CD14-positive monocyte (primary cell): ENCODE measurements at regions not wholly inside any gene's neighbourhood (a gene's known extent, or its start where the extent isn't known, plus 50 kb on each side); places are given as distances from the start of the nearest gene placed in this dataset.

Experiments used
- DNase-seq, 3 donors: peaks; one replicate each; pipeline ENCODE4 v3.0.0-alpha.2; 2011 to 2022
- H2AFZ ChIP-seq: 2 replicates; pipeline ENCODE4 v1.6.0; 2012; ENCODE audit warnings: mild to moderate bottlenecking, low read depth, low read length, inconsistent platforms; ENCODE audit not compliant: insufficient read depth, poor library complexity, severe bottlenecking
- H3K27ac ChIP-seq, 2 donors: 1 replicate in 1 of 2; 2 replicates in 1 of 2; pipeline ENCODE4 v1.5.1; 2012 to 2013; ENCODE audit warnings: low read length in 2 of 2, control low read depth in 1 of 2, inconsistent platforms in 1 of 2, low read depth in 1 of 2, mild to moderate bottlenecking in 1 of 2
- H3K27me3 ChIP-seq, 2 donors: one replicate each; pipeline versions ENCODE4 v1.6.0 to v1.6.1; 2011 to 2013; ENCODE audit warnings: low read length in 2 of 2; ENCODE audit not compliant: control insufficient read depth in 2 of 2, insufficient read depth in 2 of 2
- H3K36me3 ChIP-seq, 2 donors: replicated peaks in 1 of 2; 1 replicate in 1 of 2; 2 replicates in 1 of 2; pipeline versions ENCODE4 v1.5.1 to v1.6.1; 2012 to 2013; ENCODE audit warnings: low read length in 2 of 2, control low read depth in 1 of 2, inconsistent platforms in 1 of 2, mild to moderate bottlenecking in 1 of 2; ENCODE audit not compliant: insufficient read depth in 2 of 2, control insufficient read depth in 1 of 2
- H3K4me1 ChIP-seq, 2 donors: 1 replicate in 1 of 2; 2 replicates in 1 of 2; pipeline versions ENCODE4 v1.5.1 to v1.6.1; 2012 to 2013; ENCODE audit warnings: low read length in 2 of 2, control low read depth in 1 of 2, inconsistent platforms in 1 of 2, mild to moderate bottlenecking in 1 of 2, moderate library complexity in 1 of 2; ENCODE audit not compliant: insufficient read depth in 2 of 2, control insufficient read depth in 1 of 2
- H3K4me2 ChIP-seq: replicated peaks from 2 replicates; pipeline ENCODE3; 2012; ENCODE audit warnings: low read length, moderate library complexity, mild to moderate bottlenecking; ENCODE audit not compliant: poor library complexity, severe bottlenecking; ENCODE audit errors: extremely low read depth
- H3K4me3 ChIP-seq, 3 experiments: fragments of 200-600 bp in 1 of 3; sonication (generic) in 1 of 3; replicated peaks in 1 of 3; 1 replicate in 2 of 3; 2 replicates in 1 of 3; pipeline ENCODE4 v1.5.1; 2011 to 2013; ENCODE audit warnings: low read length in 3 of 3, mild to moderate bottlenecking in 3 of 3, control low read depth in 2 of 3, low read depth in 2 of 3, inconsistent platforms in 1 of 3, moderate library complexity in 1 of 3
- H3K79me2 ChIP-seq: 2 replicates; pipeline ENCODE4 v1.6.0; 2012; ENCODE audit warnings: mild to moderate bottlenecking, control low read depth, inconsistent platforms, low read length, moderate library complexity; ENCODE audit not compliant: insufficient read depth
- H3K9ac ChIP-seq: 2 replicates; pipeline ENCODE4 v1.6.0; 2017; ENCODE audit warnings: low read length, mild to moderate bottlenecking; ENCODE audit not compliant: insufficient read depth, poor library complexity, severe bottlenecking
- H3K9me3 ChIP-seq, 2 donors: replicated peaks in 1 of 2; 1 replicate in 1 of 2; 2 replicates in 1 of 2; pipeline versions ENCODE4 v1.5.1 to v1.6.1; 2012 to 2013; ENCODE audit warnings: low read length in 2 of 2, control low read depth in 1 of 2; ENCODE audit not compliant: control insufficient read depth in 1 of 2, insufficient read depth in 1 of 2
- H4K20me1 ChIP-seq: 2 replicates; pipeline ENCODE4 v1.6.0; 2012; ENCODE audit warnings: mild to moderate bottlenecking, low read length, control low read depth, moderate library complexity; ENCODE audit not compliant: insufficient read depth
- H3K27ac Mint-ChIP-seq, 7 donors: one replicate each; pipeline ENCODE4 v1.8.0; 2020; ENCODE audit warnings: mild to moderate bottlenecking in 7 of 7, mixed read lengths in 7 of 7, moderate library complexity in 6 of 7, inconsistent platforms in 2 of 7
- H3K27me3 Mint-ChIP-seq, 3 donors: one replicate each; pipeline ENCODE4 v1.8.0; 2021 to 2022; ENCODE audit warnings: low read depth in 3 of 3, mild to moderate bottlenecking in 3 of 3, mixed read lengths in 3 of 3, moderate library complexity in 3 of 3, inconsistent platforms in 1 of 3
- H3K36me3 Mint-ChIP-seq, 2 donors: one replicate each; pipeline ENCODE4 v1.8.0; 2020; ENCODE audit warnings: mixed read lengths in 2 of 2, inconsistent platforms in 1 of 2, mild to moderate bottlenecking in 1 of 2
- H3K4me1 Mint-ChIP-seq: one replicate; pipeline ENCODE4 v1.8.0; 2020; ENCODE audit warnings: mild to moderate bottlenecking, mixed read lengths
- H3K4me3 Mint-ChIP-seq, 2 donors: one replicate each; pipeline ENCODE4 v1.8.0; 2020; ENCODE audit warnings: mild to moderate bottlenecking in 2 of 2, mixed read lengths in 2 of 2, moderate library complexity in 1 of 2
- H3K9me3 Mint-ChIP-seq, 7 donors: one replicate each; pipeline ENCODE4 v1.8.0; 2020 to 2022; ENCODE audit warnings: mixed read lengths in 7 of 7, mild to moderate bottlenecking in 6 of 7, moderate library complexity in 6 of 7, inconsistent platforms in 2 of 7
- CTCF ChIP-seq: fragments of 200-600 bp; IDR thresholded peaks from one replicate; pipeline ENCODE4 v1.8.0; 2022; ENCODE audit warnings: antibody characterized with exemption, mild to moderate bottlenecking
- WGBS: methylation state at CpG from one replicate; pipeline ENCODE4 v1.1.5; 2013; ENCODE audit warnings: missing lambda C conversion rate; ENCODE audit not compliant: insufficient coverage; 5-methylcytosine and 5-hydroxymethylcytosine counted together
- intact Hi-C, 2 donors: fragments of 100-400 bp; cut with micrococcal nuclease; formaldehyde crosslinking; loops; one replicate each; pipeline versions ENCODE4 v1.15.0 to v1.15.1; 2023

DNA sequence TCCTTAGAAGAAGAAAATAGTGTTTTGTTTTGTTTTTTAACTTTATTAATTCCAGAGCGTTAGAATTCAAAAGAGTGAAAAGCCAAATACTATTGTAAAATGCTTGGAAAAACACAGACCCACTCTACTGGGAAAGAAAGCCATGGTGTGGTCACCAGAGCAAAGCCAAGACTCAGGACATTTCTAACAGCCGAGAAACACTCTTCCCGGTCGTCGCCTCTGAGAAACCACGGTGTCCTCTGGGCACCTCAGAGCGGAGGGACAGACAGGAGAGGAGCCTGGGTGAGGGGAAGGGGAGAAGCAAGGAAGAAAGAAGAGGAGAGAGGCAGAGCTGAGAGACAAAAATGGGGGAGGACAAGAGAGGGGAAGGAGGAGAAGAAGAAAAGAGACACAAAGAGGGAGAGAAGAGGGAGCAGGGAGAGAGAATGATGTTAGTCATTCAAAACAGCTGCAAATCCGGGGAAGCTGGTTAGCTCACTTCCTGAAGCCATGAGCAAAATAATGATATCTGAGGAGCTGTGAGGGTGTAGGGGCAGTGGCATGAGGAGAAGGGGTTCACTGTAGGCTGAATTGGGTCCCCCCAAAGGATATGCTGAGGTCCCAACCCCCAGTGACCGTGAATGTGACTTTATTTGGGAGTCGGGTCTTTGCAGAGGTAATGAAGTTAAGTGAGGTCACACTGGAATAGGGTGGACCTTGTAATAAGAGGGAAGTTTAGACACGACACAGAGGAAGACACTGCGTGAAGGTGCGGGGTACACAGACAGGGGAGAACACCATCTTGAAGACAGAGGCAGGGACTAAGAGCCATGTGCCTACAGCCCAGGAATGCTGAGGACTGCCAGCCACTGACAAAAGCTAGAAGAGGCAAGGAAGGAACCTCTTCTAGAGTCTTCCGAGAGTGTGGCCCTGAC, 58.2 kb upstream of the DMRTB1 start:
- WGBS: 79% methylated on average over 13 of the region's 14 CpGs
- Histone ChIP-seq H3K79me2 (no peaks in the 10 kb centered on the region), H3K4me1 (no peaks in the 10 kb centered on the region), H3K9me3 (no peaks in the 10 kb centered on the region), H3K36me3 (no peaks in the 10 kb centered on the region), H4K20me1 (no peaks in the 10 kb centered on the region), H3K27ac (no peak overlapping the region), H3K4me3 (no peak overlapping the region), H2AFZ (no peak overlapping the region), H3K9ac (no peak overlapping the region), H3K4me2 (no peak overlapping the region), H3K27me3 (no peaks in the 10 kb centered on the region)
- DNase-seq: no peak
- TF ChIP-seq CTCF: no peak
- H3K4me1 Mint-ChIP-seq: peaks cover 12% of the 10 kb centered on the region
- peaks cover 0 to 3% (median 0%) of the 10 kb centered on the region in 7 donors for H3K9me3 Mint-ChIP-seq
- no peaks in the 10 kb centered on the region for H3K36me3 Mint-ChIP-seq
- peaks cover 3 to 7% (median 4%) of the 10 kb centered on the region in 3 donors for H3K27me3 Mint-ChIP-seq
- intact Hi-C loops: no loop called here
- peak overlapping the region in 2 of 7 donors; percentile 1 to 15 for H3K27ac Mint-ChIP-seq
- H3K4me3 Mint-ChIP-seq: no peak overlapping the region

- 90% methylated on average over 7 of the region's 11 CpGs for WGBS
- H3K4me1 Mint-ChIP-seq: peaks cover 12% of the 10 kb centered on the region
- Histone ChIP-seq H3K4me3 (no peak overlapping the region), H3K4me1 (no peaks in the 10 kb centered on the region), H3K27ac (no peak overlapping the region), H3K9ac (no peak overlapping the region), H3K4me2 (no peak overlapping the region), H4K20me1 (no peaks in the 10 kb centered on the region), H2AFZ (no peak overlapping the region), H3K9me3 (no peaks in the 10 kb centered on the region), H3K79me2 (no peaks in the 10 kb centered on the region), H3K27me3 (no peaks in the 10 kb centered on the region), H3K36me3 (no peaks in the 10 kb centered on the region)
- H3K36me3 Mint-ChIP-seq: no peaks in the 10 kb centered on the region
- peaks cover 0 to 13% (median 6%) of the 10 kb centered on the region in 3 donors for H3K27me3 Mint-ChIP-seq
- no peak overlapping the region for H3K4me3 Mint-ChIP-seq
- intact Hi-C loops: no loop called here
- H3K27ac Mint-ChIP-seq: peak overlapping the region in 2 of 7 donors; percentile 4 to 12
- no peak for TF ChIP-seq CTCF
- peaks cover 0 to 3% (median 0%) of the 10 kb centered on the region in 7 donors for H3K9me3 Mint-ChIP-seq
- peak; percentile 23 to 63 (median 29) for DNase-seq
Measured at GRCh38 chr1:53401813-53402745, 57.1 kb upstream of the DMRTB1 start.
